ENCODE measurements at regions not wholly inside any gene's neighbourhood (a gene's known extent, or its start where the extent isn't known, plus 50 kb on each side); places are given as distances from the start of the nearest gene placed in this dataset.

DNA sequence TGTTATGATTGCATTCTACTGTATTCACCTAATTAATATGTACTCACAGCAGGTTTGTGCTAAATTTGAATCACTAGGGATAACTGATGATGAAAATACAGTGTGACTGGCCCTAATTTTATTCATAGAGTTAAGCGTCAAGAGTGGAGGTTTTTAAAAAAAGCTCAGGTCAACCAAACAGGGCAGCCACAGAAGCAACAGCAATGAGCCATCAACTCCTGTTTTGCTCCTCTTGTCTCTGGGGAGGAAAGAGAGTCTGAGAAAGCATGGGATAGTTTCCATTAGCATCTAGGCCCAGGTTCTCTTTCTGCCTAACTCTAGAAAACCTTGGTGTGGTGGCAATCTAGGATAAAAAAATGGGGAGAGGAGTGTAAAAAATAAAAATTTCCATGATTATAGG is 122.1 kb downstream of the OGFRL1 start:
- TF ChIP-seq, protein P1, sequence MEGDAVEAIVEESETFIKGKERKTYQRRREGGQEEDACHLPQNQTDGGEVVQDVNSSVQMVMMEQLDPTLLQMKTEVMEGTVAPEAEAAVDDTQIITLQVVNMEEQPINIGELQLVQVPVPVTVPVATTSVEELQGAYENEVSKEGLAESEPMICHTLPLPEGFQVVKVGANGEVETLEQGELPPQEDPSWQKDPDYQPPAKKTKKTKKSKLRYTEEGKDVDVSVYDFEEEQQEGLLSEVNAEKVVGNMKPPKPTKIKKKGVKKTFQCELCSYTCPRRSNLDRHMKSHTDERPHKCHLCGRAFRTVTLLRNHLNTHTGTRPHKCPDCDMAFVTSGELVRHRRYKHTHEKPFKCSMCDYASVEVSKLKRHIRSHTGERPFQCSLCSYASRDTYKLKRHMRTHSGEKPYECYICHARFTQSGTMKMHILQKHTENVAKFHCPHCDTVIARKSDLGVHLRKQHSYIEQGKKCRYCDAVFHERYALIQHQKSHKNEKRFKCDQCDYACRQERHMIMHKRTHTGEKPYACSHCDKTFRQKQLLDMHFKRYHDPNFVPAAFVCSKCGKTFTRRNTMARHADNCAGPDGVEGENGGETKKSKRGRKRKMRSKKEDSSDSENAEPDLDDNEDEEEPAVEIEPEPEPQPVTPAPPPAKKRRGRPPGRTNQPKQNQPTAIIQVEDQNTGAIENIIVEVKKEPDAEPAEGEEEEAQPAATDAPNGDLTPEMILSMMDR (IDR thresholded peaks at IDR 0.05): no peak
- TF ChIP-seq EZH2 (IDR thresholded peaks at IDR 0.05) (no peak), EZH2phosphoT487 (IDR thresholded peaks at IDR 0.05) (no peak)

Data from neural progenitor cell (in vitro differentiated cells).